ENCODE measurements at regions not wholly inside any gene's neighbourhood (a gene's known extent, or its start where the extent isn't known, plus 50 kb on each side); places are given as distances from the start of the nearest gene placed in this dataset.

- TF ChIP-seq CTCF (IDR thresholded peaks at IDR 0.05) (no peak), POLR2A (IDR thresholded peaks at IDR 0.05) (no peak)
These were observed 73.0 kb upstream of the RAB12 start for GRCh38 chr18:8536231-8536630.
